GM23338 (cell line): ENCODE measurements at regions not wholly inside any gene's neighbourhood (a gene's known extent, or its start where the extent isn't known, plus 50 kb on each side); places are given as distances from the start of the nearest gene placed in this dataset.

Source experiments
- CREB1 ChIP-seq: fragments of 250-450 bp; sonication (Bioruptor Pico); IDR thresholded peaks from 2 replicates; pipeline ENCODE4 v1.5.0; 2020; ENCODE audit warnings: low read depth, mild to moderate bottlenecking, moderate library complexity
- CTCF ChIP-seq, 2 experiments: fragments of 200-600 bp in 1 of 2; sonication (generic) in 1 of 2; conservative IDR thresholded peaks; 2 replicates each; pipeline versions ENCODE4 v1.5.1 to v1.6.1; 2016 to 2017; ENCODE audit warnings: antibody characterized with exemption in 2 of 2, low read depth in 2 of 2, mild to moderate bottlenecking in 2 of 2, moderate library complexity in 1 of 2
- EZH2phosphoT487 ChIP-seq: fragments of 200-600 bp; sonication (generic); IDR thresholded peaks from one replicate; pipeline ENCODE4 v1.8.1; 2018; ENCODE audit warnings: antibody characterized with exemption; ENCODE audit not compliant: unreplicated experiment
- JUNB ChIP-seq: IDR thresholded peaks from one replicate; pipeline ENCODE4 v1.6.1; 2016; ENCODE audit warnings: antibody characterized with exemption; ENCODE audit not compliant: unreplicated experiment
- POLR2AphosphoS5 ChIP-seq: IDR thresholded peaks from 2 replicates; pipeline ENCODE4 v1.6.1; 2016; ENCODE audit warnings: antibody characterized with exemption, low read depth
- REST ChIP-seq: IDR thresholded peaks from one replicate; pipeline ENCODE4 v1.6.1; 2018; ENCODE audit warnings: antibody characterized with exemption; ENCODE audit not compliant: unreplicated experiment
- ZNF462 ChIP-seq: fragments of 250-450 bp; sonication (Bioruptor Pico); IDR thresholded peaks from 2 replicates; pipeline ENCODE4 v1.5.0; 2020; ENCODE audit warnings: mild to moderate bottlenecking, moderate library complexity

- no peak for TF ChIP-seq CTCF (conservative IDR thresholded peaks at IDR 0.05; ENCODE audit: low read depth in 2 of 2)
- no peak for TF ChIP-seq REST
- TF ChIP-seq ZNF462 (CRISPR knock-in tag): no peak
- TF ChIP-seq POLR2AphosphoS5: no peak
- no peak for TF ChIP-seq CREB1
- TF ChIP-seq EZH2phosphoT487: no peak
- no peak for TF ChIP-seq JUNB
Measured at GRCh38 chr5:153006681-153007080, 483.8 kb upstream of the GRIA1 start.
